ENCODE measurements at regions not wholly inside any gene's neighbourhood (a gene's known extent, or its start where the extent isn't known, plus 50 kb on each side); places are given as distances from the start of the nearest gene placed in this dataset.
A peak's percentile ranks its signal among the peaks of the same experiment; 100 is the strongest.

DNA sequence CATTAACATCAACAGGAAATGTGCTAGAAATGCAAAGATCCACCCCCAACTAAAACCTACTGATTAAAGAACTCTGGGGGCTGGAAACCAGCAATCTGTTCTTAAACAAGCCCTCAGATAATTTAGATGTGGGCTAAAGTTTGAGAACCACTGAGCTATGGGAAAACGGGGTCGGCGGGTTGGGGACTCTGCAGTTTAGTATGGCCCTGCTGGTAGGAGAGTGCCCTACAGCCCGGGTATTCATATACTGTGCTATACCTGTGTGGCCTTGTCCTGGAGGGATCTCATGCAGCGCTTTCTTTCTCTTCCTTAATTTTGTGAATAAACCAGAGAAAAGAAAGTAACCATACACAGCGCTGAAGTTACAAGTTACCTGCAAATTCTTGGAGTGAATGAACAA is 189.7 kb upstream of the GBE1 start:
- DNase-seq = no peak

DNA sequence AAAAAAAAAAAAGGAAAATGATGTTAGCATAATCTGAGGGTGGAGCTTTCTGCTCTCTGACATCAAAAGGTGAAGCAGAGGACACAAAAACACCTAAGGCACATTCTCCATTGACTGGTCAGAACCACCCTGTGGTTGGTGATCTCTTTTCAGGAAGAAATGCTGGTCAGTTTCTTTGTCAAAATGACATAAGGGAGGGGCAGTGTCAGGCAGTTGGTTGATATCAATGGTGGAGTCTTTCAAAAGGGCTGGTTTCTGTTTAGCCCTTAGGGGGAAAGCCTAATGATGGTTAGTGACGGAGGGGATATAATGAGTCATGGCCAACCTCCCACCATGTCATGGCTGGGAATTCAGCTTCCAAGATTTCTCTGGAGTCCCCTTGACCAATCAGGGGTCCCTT is 185.9 kb upstream of the GBE1 start:
- DNase-seq = no peak

DNA sequence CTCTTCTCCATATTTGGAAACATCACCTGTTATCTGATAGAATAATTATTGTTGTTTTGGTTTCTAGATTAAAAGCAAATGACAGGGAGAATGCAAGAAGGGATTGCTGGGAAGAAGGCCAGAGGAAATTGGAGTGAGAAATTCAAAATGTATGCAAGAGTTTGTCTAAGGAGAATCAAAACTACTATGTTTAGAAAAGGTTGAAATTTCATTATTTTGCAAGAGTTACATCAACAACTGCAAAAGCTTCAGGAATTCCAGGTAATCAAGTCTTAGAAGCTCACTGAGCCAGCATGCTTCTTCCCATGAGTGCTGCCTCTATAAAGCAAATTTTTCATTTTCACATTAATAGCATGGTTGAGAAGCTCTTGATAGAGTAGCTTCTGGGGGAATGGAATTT is 177.2 kb upstream of the GBE1 start:
- no peak for DNase-seq

DNA sequence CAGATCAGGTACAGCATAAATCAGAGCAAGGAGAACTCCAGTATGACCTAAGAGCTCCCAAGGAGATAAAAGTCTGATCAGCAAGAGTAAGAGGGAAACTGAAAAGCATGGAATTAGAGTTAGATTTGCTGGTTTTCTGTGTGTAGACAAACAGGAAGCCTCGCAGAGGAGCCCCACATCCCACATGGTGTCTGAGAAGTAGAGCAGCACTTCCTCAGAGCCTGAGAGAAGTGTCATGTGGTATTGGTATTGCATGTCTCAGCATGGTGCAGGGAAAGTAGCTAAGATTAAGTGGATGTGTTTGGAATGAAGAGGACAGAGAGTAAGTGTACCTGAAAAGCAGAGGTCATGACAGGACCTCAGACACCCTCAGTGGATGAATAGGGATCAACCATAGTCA is 175.4 kb upstream of the GBE1 start:
- no peak for DNase-seq

DNA sequence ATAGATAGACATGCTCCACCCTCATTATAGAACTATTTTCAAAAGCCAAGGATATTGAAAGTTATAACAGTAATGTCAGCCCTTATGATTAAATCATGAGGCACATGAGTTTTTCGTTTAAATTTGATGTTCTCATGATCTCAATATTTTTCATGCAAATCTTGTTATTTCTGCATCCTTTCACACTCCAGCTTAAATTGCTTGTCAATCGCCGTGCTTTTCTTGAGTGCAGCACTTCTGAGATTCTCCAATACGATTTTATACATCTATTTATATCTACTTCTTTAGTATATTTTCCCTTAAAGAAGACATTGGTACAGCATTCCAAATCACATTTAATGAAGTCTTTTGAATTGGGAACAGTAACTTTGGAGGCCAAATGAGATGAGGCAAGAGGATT is 171.2 kb upstream of the GBE1 start:
- no peak for DNase-seq

DNA sequence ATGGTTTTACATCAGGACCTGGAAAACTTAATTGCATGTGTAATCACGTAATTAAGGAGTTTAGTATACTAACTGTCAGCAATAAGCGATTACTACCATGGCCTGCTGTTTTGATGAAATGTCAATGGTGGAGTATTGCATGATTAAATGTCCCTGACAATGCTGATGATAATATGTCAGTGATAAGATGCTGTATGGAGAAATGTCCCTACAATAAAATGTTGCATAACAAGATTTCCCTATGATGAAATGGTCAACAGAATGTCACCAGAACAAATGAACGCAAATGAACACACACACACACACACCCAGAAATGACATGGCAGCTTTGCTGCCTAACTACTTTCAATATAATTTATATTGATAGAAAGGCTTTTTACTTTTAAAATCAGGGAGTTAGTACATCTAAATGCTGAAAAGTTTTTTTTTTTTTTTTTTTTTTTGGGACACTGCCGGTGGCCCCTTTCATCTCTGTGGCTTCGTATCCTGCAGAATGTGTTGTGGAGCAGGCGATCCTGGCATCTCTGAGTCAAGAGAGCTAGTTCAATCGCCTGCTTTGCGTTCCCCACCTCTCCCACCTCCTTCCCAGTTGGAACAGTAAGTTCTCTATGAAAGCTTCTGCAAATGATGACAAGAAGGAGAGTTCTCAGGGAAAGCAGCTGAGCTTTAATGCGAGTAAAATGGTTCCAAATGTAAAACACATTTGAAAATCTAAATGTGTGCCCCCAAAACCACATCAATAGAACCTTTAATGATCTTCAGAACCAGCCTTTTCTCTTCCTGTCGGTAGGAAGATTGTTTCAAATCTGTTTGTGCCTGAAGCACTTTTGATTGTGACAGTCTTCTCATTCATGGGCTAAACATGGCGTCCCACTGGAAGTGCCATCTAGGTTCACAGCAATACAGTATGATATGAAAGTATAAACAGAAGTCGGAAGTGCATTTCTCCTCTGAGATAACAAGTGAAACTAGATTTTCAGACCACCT is 170.1 kb upstream of the GBE1 start:
- no peak for DNase-seq

DNA sequence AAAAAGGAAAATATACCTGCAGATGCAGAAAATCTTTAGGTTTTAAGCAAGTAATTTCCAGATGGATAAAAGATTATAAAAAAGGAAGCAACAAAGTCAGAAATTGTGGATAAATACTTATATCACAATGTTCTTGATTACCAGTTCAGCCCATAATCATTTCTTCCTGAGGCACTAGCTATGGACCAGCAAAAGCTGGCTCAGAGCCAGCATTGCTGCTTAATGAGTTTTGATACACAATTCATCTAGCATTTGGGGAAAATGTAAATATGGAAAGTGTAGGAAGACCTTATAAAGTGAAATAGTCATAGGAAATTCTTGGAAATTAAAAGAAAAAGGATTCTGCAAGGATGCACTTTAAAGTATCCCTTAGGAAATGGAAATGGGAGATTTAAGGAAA is 168.3 kb upstream of the GBE1 start:
- no peak for DNase-seq

DNA sequence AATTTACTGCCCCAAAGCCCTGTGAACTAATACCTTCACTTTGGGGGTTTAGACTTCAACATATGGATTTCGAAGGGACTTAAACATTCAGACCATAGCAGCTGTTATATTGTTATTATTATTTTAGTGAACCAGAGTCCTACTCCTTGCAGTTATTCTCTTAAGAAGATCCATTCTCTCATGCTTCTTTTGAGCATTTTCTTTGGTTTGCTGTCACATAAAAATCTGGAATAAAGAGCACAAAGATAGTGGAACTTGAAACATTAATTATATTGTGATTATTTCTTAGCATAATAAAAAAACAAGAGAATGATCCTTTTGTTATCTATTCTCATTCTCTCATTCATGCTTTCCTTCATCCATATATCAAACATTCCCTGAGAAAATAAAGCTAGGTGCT is 166.4 kb upstream of the GBE1 start:
- DNase-seq = no peak

DNA sequence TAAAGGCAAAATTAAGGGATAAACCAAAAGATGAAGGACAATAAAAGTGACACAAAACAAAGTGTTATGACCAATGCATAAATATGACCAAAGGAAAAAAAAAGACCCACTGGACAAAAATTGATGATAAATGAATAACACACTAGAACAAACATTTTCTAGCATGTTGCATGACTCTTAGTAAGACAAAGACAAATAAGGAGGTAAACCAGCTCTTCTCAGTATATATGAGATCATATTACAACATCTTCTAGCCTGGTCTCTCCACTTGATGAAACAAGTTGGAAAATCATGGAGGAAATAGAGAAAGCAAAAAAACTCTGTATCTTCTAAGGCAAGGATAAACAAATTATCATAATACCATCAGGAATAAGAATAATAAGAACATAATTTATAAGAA is 163.9 kb upstream of the GBE1 start:
- DNase-seq = no peak

DNA sequence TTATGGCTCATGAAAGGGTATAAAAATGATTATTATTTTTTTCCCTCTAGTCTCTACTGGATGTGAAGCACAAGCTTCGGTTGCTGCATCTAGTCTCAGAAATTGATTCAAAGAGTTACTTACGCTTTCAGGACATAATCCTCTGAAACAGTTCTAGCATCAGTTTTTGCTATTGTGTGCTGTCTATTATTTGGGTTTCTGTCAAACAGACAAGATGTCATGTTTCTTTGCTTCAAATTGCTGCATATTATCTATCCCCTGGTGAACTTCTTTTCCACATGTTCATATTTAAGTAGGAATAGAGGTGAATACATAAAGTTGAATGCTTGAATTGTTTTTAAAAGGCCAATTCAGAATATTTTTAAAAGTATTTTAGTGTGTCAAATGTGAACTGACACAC is 161.6 kb upstream of the GBE1 start:
- no peak for DNase-seq

DNA sequence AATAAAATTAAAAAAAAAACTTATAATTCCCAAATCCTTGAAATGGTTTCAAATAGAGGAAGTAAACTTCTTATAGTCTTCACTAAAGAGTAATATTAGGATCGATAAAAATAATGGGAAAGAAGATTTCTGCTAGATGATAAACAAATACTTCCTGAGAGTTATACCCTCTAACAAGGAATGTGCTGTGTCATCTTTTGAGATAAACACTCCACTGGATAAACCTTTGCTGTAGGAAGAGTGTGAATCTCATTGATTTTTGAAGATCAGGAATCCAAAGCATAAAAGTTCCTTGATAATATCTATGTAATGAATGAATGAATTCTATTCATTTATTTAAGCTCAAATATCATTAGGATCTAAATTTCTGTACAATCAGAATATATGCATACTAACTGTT is 161.0 kb upstream of the GBE1 start:
- DNase-seq = no peak

DNA sequence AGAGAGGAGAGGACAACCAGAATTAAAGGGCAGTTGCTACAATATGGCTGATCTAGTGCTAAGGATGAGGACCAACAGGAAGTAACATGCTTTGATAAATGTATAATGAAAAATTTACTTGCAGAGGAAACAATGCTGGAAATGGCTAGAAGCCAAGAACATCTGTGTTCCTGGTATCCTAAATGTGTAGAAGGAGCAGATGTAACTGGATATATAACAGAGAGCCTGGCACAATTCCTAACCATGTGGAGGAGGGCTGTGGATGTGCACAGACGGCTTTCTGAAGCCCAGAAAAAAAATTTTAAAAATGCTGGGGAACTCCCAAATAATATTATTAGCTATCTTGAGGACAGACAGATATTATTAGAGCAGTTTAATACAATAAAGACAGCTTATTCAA is 159.4 kb upstream of the GBE1 start:
- DNase-seq = peak; percentile 36

DNA sequence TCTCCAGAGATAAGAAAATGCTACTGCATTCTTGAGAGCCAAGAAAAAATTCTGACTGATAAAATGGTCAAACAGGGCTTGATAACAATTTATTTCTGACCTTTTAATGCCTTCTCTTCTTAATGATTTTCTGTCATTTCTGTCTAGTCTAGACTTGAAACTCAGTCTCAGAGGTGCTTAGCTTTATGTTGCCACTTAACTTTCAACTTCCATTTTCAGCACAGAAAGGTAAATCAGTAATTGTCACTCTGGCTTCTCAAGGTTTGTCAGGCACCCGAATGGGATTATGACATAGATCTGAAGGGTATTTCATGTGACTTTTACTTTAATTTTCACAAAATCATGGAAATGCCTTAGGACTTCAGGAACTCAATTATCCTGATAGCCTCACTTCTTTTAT is 155.4 kb upstream of the GBE1 start:
- DNase-seq = no peak

DNA sequence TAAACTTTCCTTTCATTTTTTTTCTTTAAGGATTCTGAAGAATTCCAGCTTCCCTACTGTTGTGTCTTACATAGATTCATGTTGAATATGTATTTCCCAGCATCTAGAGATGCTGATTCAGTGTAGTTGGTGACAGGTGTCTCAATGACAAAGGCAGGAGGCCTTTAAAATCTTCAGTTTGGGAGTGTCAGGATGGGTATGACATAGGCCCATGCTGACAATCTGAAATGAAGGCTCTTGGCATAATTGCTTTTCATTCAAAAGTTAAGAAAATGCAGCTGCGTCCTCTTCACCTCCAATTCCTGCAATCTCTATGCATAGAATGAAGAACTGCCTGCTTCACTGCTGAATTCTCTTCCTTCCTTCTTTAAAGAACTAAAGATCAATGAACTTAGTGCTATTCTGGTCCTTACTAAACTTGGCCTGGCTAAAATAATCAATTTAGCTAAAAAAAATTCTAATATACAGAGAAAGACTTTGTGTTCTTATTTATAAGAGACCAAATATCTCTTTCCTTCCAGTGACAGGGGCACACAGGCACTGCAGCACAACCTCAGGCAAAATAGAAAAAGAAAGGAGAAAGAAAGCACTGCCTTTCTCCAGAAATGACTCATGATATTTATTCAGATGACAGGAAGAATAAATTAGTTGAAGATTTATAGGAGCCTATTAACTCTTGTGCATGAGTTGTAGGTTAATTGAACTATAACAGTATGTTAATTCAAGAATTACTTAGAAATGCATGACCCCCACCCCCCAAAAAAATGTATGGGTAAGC is 152.6 kb upstream of the GBE1 start:
- DNase-seq = no peak

DNA sequence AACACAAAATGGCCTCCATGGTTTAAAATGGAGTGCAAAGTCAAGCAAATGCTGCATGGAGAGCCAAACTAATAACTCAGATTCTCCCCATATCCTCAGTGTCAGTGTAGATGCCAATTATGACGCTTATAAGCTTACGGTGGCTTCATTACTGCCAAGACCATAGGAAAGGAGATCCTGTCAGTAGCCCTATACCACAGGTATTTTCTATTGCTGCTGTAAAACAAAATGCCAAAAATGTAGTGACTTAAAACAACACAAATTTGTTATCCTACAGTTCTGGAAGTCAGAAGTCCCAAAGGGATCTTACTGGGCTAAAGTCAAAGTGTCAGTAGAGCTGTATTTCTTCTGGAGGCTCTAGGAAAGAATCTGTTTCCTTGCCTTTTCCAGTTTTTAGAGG is 149.8 kb upstream of the GBE1 start:
- no peak for DNase-seq

DNA sequence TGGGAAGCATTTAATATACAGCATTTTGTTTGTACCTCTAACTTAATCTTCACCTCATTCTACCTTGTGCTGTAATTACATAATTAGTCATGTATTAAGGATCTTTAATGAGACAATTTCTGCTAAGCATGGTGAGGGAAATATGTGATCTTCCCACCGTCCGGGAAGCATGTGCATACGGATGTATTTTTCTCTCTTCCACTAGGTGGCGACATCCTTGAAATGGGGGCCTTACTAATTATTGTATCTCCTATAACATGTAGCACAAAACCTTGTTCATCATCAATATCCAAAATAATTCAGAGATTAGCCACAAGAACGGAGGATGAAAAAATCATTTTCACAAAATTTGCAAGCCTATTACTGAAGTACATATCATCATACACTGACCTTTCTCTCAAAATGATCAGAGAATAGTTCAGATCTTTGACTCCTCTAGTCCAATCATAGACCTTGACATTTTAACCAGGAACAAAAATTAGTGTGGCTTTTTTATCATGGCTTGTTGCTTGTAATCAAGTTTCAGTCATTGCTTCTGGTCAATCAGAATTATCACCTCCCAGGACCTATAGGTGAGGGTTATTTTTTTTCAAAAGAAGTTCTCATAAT is 148.9 kb upstream of the GBE1 start:
- no peak for DNase-seq

DNA sequence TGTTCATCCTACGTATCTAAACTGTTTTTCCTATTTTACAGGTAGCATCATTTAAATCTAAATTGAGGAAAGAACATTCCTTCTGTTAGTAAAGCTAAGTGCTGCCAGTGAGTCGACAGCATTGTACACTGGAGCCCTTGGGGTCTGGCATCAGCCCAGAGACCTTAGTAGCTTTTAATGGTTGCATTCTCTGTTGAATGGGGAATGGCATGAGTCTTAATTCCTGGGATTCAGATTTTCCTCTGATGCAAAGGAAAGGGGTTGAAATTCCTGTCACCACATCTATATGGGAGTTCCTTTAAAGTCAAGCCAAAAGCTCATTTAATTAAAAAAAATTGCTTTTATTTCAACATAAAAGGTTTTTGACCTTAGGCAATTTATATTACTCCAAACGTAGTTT is 148.4 kb upstream of the GBE1 start:
- no peak for DNase-seq

DNA sequence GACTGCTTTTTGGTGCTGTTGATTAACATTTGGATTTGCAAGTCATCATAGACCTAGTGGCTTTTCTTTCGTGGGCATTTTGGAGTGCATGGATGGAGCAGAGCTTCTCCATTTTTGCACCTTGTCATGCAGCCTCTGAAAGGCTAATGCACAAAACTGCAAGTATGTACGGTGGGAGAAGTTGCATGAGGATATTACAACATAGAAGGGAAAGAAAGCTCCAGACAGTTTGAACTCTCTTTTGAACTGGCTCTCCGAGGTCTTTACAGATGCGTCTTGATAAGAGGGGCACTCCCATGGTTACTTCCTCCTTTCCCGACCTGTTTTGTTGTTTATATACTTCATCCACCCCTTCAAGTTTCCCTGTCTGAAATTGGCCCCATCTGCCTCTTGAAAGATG is 147.1 kb upstream of the GBE1 start:
- no peak for DNase-seq

DNA sequence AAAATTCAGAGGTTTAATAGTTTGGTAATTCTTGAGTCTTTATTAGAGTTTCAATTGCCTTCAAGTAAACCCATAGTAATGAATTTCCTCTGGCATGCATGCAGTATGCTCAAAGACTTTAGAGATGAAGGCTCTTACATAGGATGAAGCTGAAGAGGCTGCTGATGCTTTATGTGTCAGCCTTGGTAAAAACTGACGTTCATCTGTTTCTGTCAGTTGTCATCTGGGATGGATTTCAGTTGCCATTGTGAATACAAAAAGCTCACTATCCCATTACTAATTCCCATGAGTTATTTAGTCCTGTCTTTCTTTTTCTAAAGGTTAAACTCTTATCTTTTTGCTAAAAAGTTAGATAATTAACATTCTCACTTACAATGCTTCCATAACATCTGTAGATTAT is 136.9 kb upstream of the GBE1 start:
- DNase-seq = no peak

DNA sequence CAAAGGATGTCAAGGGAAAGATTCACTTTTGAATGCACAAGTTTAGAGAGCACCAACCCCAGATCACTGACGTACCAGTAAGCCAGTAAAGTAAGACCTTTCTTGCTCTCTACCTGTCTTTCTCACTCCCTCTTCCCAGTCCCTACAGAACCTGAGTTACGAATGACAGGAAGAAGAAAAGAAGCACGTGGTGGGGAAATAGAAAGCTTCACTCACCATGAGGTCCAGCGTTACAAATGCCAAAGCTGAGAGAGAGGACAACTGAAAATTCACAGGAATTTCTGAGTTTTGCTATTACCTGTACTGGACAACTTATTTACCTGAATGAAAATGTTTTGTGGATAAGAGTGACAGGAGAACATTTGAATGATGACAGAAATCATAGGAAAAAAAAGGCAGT is 133.2 kb upstream of the GBE1 start:
- no peak for DNase-seq

DNA sequence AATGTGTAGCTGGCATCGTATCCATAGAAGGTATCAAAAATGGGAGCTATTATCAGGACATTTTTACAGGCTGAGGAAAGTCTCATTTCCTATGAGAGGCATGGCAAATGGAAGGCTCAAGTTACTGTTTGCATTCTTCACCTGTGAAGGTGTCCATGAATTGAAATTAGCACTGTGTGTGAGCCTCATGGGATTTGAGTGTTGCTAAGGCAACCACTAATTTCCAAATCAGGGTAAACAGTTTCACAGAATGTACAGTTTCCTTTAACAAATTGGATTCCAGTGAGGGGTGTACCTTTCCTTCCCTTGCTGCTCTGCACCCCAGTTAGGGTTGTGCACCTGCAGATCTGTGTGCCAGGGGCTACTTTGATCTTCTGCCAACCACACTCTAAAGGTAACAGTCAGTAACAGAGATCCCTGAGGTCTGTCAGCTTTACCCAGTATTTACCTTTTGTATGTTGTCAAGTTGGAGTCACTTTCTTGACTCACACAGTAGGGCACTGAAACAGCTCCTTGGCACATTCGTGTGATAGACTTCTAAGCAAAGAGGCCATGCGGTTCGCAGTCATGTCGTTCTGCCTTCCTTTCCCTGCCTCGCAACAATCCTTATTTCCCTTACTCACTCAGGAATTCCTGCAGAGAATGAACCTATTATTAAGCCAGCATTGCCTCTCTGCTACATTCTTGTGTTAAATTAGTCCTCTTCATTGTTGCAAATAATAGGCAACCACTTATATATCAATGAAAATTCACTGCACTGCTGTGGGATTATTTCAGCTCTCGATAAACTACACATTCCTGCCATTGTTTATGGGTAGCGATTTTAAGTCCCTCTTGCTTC is 129.8 kb upstream of the GBE1 start:
- DNase-seq = no peak

DNA sequence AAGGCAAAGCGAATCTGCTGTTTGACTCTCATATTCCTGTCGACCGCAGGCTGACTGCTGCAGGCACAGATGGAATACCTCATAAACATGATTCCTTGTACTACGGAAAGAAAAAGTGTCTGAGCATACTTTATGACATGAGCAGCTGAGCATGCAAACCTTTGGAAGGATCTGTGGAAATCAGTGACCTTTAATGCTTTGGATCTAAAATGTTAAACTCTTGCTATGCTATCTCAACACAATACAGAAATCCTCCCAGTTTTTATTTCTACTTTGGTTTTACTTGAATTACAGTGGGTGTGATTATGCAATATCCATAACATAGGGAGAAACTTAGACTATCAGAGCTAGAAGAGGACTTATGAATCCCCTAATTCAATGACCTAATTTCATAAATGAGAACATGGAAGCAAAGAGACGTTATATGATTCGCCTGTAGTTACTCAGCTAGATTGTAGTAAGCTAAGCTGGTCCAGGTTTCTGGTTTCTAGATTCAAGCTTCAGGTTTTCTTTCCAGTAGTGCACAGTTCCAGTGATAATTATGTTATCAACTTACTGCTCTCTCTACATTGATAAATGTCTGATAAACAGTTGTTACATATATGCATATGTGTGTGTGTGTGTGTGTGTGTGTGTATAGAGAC is 127.6 kb upstream of the GBE1 start:
- DNase-seq = no peak

All from left hindlimb (tissue), 1 donor.